ENCODE measurements at regions not wholly inside any gene's neighbourhood (a gene's known extent, or its start where the extent isn't known, plus 50 kb on each side); places are given as distances from the start of the nearest gene placed in this dataset.

DNA sequence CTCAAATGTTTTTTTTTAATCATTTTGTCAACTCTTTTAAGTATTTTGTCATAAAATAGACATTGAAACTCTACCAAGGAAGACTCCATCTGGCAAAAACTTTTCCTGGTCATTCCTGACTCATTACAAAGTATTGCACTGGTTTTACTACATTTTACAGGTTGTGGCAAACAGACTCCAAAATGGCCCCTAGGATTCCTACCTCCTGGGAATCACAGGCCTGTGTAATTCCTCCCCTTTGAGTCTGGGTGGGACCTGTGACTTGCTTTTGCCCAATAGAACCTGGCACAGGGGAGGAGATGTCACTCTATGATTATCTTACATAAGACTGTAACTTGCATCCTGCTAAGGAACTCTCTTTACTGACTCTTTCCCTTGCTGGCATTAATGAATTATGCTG, 123.6 kb upstream of the KCNJ6 start:
- TF ChIP-seq CTCF (IDR thresholded peaks at IDR 0.05; ENCODE audit: low read depth, low read length), result no peak
- H3K4me3 ChIP-seq (ENCODE audit: low read depth, low read length), result no peak overlapping the region

- TF ChIP-seq CTCF (IDR thresholded peaks at IDR 0.05; ENCODE audit: low read depth, low read length), result no peak
- H3K4me3 ChIP-seq (ENCODE audit: low read depth, low read length), result no peak overlapping the region
These were observed 125.2 kb upstream of the KCNJ6 start for GRCh38 chr21:38041493-38041892.

GRCh38 chr21:38042246-38042645, 126.0 kb upstream of the KCNJ6 start:
- H3K4me3 ChIP-seq (ENCODE audit: low read depth, low read length), result no peak overlapping the region
- no peak for TF ChIP-seq CTCF (IDR thresholded peaks at IDR 0.05; ENCODE audit: low read depth, low read length)

DNA sequence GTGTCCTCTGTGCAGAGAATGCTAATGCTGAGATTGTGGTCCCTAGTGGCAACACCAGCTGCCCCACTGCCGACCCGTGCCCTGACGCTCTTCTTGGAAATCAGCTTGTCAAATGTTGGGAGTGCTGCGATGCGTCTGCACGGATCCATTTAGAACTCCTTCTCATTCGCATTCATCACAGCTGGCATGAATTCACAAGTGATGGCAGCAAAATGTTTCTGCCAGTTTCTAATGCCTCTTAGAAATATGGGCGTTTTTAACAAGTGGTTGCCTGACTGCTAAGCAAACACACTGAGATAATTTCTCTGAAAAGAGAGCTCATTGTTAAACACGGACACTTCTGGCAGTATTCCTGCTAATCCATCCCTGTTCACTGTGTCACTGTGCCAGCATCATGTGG, 131.9 kb upstream of the KCNJ6 start:
- TF ChIP-seq CTCF (IDR thresholded peaks at IDR 0.05; ENCODE audit: low read depth, low read length), result no peak
- H3K4me3 ChIP-seq (ENCODE audit: low read depth, low read length), result no peak overlapping the region

- no peak for TF ChIP-seq CTCF (IDR thresholded peaks at IDR 0.05; ENCODE audit: low read depth, low read length)
- no peak overlapping the region for H3K4me3 ChIP-seq (ENCODE audit: low read depth, low read length)
These were observed 138.1 kb upstream of the KCNJ6 start for GRCh38 chr21:38054334-38054733.

DNA sequence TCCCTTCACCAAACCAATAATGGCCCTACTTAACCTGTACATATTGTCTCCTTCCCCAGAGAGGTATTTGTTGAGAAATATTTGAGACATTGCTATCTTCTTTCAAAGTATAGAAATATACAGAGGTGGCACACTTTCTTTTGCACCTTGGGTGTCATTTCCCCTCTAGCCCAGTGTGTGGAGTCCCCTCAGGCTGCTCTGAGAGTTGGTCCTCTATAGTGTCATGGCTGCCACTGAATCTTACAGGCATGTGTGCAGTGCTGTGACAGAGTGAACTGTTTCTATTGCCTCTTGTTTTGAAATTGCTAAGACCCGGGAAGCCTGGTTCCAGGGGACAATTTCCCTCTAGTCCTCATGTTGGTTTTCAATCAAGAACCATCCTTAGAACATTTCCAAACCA, 140.2 kb upstream of the KCNJ6 start:
- no peak for TF ChIP-seq CTCF (IDR thresholded peaks at IDR 0.05; ENCODE audit: low read depth, low read length)
- no peak overlapping the region for H3K4me3 ChIP-seq (ENCODE audit: low read depth, low read length)

- H3K4me3 ChIP-seq (ENCODE audit: low read depth, low read length), result no peak overlapping the region
- TF ChIP-seq CTCF (IDR thresholded peaks at IDR 0.05; ENCODE audit: low read depth, low read length), result no peak
These were observed 141.4 kb upstream of the KCNJ6 start for GRCh38 chr21:38057626-38058025.
